Choroid plexus epithelial cell (primary cell): ENCODE measurements at regions not wholly inside any gene's neighbourhood (a gene's known extent, or its start where the extent isn't known, plus 50 kb on each side); places are given as distances from the start of the nearest gene placed in this dataset.

ENCODE experiments used
- DNase-seq: peaks from one replicate; pipeline ENCODE4 v3.0.0-alpha.2; 2010; ENCODE audit warnings: low read depth
- H3K4me3 ChIP-seq: 2 replicates; pipeline ENCODE4 v1.5.1; 2011; ENCODE audit warnings: low read depth, mild to moderate bottlenecking, control low read depth, low read length, moderate library complexity
- CTCF ChIP-seq: conservative IDR thresholded peaks from 2 replicates; pipeline ENCODE4 v1.5.1; 2011; ENCODE audit warnings: low read depth, mild to moderate bottlenecking, control low read depth, inconsistent platforms, low read length, moderate library complexity

- H3K4me3 ChIP-seq: no peak overlapping the region
- no peak for DNase-seq
- TF ChIP-seq CTCF: no peak
These were observed 575.6 kb downstream of the EFNB2 start for GRCh38 chr13:105959876-105960275.

GRCh38 chr13:105957769-105958438 is 577.6 kb downstream of the EFNB2 start:
- H3K4me3 ChIP-seq: no peak overlapping the region
- TF ChIP-seq CTCF: no peak
- DNase-seq: no peak

GRCh38 chr13:105956921-105957320 is 578.5 kb downstream of the EFNB2 start:
- no peak overlapping the region for H3K4me3 ChIP-seq
- TF ChIP-seq CTCF: no peak
- DNase-seq: peak; percentile 25

- no peak for TF ChIP-seq CTCF
- no peak for DNase-seq
- no peak overlapping the region for H3K4me3 ChIP-seq
These were observed 582.5 kb downstream of the EFNB2 start for GRCh38 chr13:105952973-105953290.

GRCh38 chr13:105952233-105952972 is 583.1 kb downstream of the EFNB2 start:
- H3K4me3 ChIP-seq: no peak overlapping the region
- no peak for TF ChIP-seq CTCF
- peak; percentile 26 for DNase-seq

- DNase-seq: no peak
- TF ChIP-seq CTCF: no peak
- no peak overlapping the region for H3K4me3 ChIP-seq
These were observed 587.3 kb downstream of the EFNB2 start for GRCh38 chr13:105948143-105948542.

GRCh38 chr13:105940882-105941281 is 594.6 kb downstream of the EFNB2 start:
- H3K4me3 ChIP-seq: no peak overlapping the region
- no peak for TF ChIP-seq CTCF
- no peak for DNase-seq
